ENCODE measurements at regions not wholly inside any gene's neighbourhood (a gene's known extent, or its start where the extent isn't known, plus 50 kb on each side); places are given as distances from the start of the nearest gene placed in this dataset.
"Not testable (repeated sequence)": the region's sequence is repeated elsewhere in the genome, so short reads cannot be mapped to it uniquely, and the experiment has no call there.

- DNase-seq: no peak
These were observed 354.0 kb upstream of the NRP1 start for GRCh38 chr10:33688506-33688905.

GRCh38 chr10:33684211-33684611, 349.7 kb upstream of the NRP1 start:
- DNase-seq: no peak

GRCh38 chr10:33681595-33681994, 347.1 kb upstream of the NRP1 start:
- no peak for DNase-seq

- no peak for DNase-seq
These were observed 345.6 kb upstream of the NRP1 start for GRCh38 chr10:33680036-33680435.

GRCh38 chr10:33676606-33677339, 342.3 kb upstream of the NRP1 start:
- DNase-seq: no peak

- DNase-seq: no peak
These were observed 340.6 kb upstream of the NRP1 start for GRCh38 chr10:33674986-33675599.

- DNase-seq: no peak
These were observed 340.0 kb upstream of the NRP1 start for GRCh38 chr10:33674491-33674890.

GRCh38 chr10:33673839-33674415, 339.5 kb upstream of the NRP1 start:
- no peak for DNase-seq

- DNase-seq: no peak
These were observed 335.4 kb upstream of the NRP1 start for GRCh38 chr10:33669904-33670303.

- no peak for DNase-seq
These were observed 332.4 kb upstream of the NRP1 start for GRCh38 chr10:33666686-33667480.

GRCh38 chr10:33665501-33665900, 331.0 kb upstream of the NRP1 start:
- no peak for DNase-seq

- no peak for DNase-seq
These were observed 329.6 kb upstream of the NRP1 start for GRCh38 chr10:33664070-33664469.

- no peak for DNase-seq
These were observed 327.3 kb upstream of the NRP1 start for GRCh38 chr10:33661580-33662336.

- DNase-seq: no peak
These were observed 325.9 kb upstream of the NRP1 start for GRCh38 chr10:33660329-33660728.

GRCh38 chr10:33657913-33658312, 323.4 kb upstream of the NRP1 start:
- DNase-seq: no peak

- no peak for DNase-seq
These were observed 322.9 kb upstream of the NRP1 start for GRCh38 chr10:33657154-33657908.

GRCh38 chr10:33655921-33656320, 321.5 kb upstream of the NRP1 start:
- no peak for DNase-seq

GRCh38 chr10:33655165-33655815, 320.8 kb upstream of the NRP1 start:
- no peak for DNase-seq

GRCh38 chr10:33653584-33654367, 319.3 kb upstream of the NRP1 start:
- no peak for DNase-seq

GRCh38 chr10:33652870-33653269, 318.4 kb upstream of the NRP1 start:
- DNase-seq: no peak

- DNase-seq: not testable (repeated sequence)
These were observed 315.7 kb upstream of the NRP1 start for GRCh38 chr10:33650131-33650530.
